ENCODE measurements at regions not wholly inside any gene's neighbourhood (a gene's known extent, or its start where the extent isn't known, plus 50 kb on each side); places are given as distances from the start of the nearest gene placed in this dataset.

DNA sequence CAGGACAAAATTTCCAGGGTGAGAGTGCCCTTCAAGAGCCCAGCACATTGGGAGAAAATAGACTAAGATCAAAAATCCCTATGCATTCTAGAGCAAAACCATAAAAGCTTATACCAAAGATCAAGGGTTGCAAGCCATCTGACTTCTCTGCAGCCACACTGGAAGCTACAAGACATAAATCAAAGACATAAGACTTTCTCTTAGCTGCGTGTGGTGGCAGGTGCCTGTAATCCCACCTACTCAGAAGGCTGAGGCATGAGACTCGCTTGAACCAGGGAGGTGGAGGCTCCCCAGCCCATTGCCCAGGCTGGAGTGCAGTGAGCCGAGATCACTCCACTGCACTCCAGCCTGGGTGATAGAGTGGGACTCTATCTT, 91.9 kb upstream of the NXT1 start:
- Histone ChIP-seq H2AFZ (ENCODE audit: low read depth) (no peak overlapping the region), H3K4me3 (IDR thresholded peaks at IDR 0.05; ENCODE audit: insufficient read depth, low read depth, low read length) (no peak overlapping the region), H3K4me1 (ENCODE audit: low read depth, poor library complexity, severe bottlenecking) (no peaks in the 10 kb centered on the region), H3K4me2 (no peak overlapping the region), H4K20me1 (ENCODE audit: insufficient read depth) (no peaks in the 10 kb centered on the region), H3K27me3 (ENCODE audit: insufficient read depth, low read depth) (no peaks in the 10 kb centered on the region), H3K9ac (no peak overlapping the region), H3K36me3 (ENCODE audit: insufficient read depth) (no peaks in the 10 kb centered on the region), H3K27ac (no peak overlapping the region), H3K79me2 (ENCODE audit: insufficient read depth, low read depth) (no peaks in the 10 kb centered on the region)
- TF ChIP-seq, protein P1, sequence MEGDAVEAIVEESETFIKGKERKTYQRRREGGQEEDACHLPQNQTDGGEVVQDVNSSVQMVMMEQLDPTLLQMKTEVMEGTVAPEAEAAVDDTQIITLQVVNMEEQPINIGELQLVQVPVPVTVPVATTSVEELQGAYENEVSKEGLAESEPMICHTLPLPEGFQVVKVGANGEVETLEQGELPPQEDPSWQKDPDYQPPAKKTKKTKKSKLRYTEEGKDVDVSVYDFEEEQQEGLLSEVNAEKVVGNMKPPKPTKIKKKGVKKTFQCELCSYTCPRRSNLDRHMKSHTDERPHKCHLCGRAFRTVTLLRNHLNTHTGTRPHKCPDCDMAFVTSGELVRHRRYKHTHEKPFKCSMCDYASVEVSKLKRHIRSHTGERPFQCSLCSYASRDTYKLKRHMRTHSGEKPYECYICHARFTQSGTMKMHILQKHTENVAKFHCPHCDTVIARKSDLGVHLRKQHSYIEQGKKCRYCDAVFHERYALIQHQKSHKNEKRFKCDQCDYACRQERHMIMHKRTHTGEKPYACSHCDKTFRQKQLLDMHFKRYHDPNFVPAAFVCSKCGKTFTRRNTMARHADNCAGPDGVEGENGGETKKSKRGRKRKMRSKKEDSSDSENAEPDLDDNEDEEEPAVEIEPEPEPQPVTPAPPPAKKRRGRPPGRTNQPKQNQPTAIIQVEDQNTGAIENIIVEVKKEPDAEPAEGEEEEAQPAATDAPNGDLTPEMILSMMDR (conservative IDR thresholded peaks at IDR 0.05; ENCODE audit: low read depth, low read length), result no peak

DNA sequence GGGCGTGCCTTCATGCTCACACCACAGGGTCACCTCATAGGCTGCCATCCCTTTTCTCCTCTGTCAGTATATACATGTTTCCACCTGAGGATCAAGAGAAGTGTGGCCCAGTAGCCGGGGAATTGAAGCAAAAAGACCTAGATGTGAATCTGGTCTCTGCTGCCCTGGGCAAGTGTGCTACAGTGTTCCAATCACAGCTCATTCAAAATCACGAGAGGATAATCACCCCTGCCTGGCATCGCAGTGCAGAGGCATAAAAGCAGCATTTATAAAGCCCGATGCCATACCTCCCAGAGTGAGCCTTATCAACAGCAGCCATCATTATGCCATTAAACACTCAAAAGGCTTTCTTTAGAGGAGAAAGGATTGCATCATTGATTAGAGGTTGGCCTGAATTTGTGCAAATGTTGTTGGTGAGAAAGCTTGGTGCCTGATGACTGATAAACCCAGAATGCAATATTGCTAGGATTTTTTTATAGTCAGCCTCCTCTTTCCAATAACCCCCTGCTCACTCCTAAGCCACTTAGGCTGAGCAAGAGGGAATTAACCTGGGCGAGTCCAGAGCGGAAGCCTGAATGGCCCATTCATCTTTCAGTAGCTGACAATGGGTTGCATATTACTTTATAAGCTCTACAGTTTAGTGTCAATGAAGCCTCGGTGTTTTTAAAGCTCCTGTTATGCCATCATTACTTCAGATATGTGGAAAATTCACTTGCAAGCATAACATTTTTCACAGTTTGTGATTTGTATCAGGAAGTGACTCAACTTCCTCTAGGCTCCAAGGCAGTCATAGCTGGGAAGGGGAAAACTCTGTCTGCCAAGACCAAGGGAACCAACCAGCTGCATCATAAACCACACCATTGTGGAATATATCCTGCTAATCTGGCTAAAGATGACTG, 92.5 kb upstream of the NXT1 start:
- Histone ChIP-seq H2AFZ (ENCODE audit: low read depth) (no peak overlapping the region), H3K4me1 (ENCODE audit: low read depth, poor library complexity, severe bottlenecking) (no peaks in the 10 kb centered on the region), H3K27ac (no peak overlapping the region), H3K4me3 (IDR thresholded peaks at IDR 0.05; ENCODE audit: insufficient read depth, low read depth, low read length) (no peak overlapping the region), H3K9ac (no peak overlapping the region), H3K27me3 (ENCODE audit: insufficient read depth, low read depth) (no peaks in the 10 kb centered on the region), H4K20me1 (ENCODE audit: insufficient read depth) (no peaks in the 10 kb centered on the region), H3K4me2 (no peak overlapping the region), H3K79me2 (ENCODE audit: insufficient read depth, low read depth) (no peaks in the 10 kb centered on the region), H3K36me3 (ENCODE audit: insufficient read depth) (no peaks in the 10 kb centered on the region)
- TF ChIP-seq, protein P1 (conservative IDR thresholded peaks at IDR 0.05; ENCODE audit: low read depth, low read length), result no peak

DNA sequence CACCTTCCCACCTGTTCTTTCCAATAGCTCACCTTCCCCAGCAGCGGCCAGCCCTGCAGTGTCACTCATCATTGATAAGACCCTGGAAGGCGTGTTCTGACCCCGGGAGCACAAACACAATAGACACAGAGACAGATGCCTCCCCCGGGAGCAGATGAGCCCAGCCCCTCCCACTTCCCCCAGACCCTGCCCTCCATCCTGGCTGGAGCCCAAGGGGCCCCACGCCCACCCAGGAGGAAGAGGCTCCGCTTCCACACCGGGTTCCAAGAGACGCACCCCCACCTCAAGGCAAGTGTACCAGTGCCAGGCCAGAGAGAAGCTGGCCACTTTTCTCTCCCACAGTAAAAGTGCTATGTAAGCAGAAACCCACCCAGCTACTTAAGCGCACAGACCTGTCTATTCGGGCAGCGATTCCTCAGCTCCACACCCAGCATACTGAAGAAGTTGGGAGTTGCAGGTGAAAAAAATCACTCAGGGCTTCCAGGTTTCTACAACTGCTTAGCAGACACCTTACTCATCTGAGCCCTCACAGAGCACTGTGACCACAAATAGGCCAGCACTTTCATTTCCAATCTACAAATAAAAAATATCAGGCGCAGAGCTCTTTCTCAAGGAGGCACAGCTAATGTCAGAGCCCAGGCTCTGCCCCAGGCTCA, 93.4 kb upstream of the NXT1 start:
- H3K36me3 ChIP-seq (ENCODE audit: insufficient read depth), result no peaks in the 10 kb centered on the region
- H3K79me2 ChIP-seq (ENCODE audit: insufficient read depth, low read depth), result no peaks in the 10 kb centered on the region
- no peaks in the 10 kb centered on the region for H3K4me1 ChIP-seq (ENCODE audit: low read depth, poor library complexity, severe bottlenecking)
- TF ChIP-seq, protein P1 (conservative IDR thresholded peaks at IDR 0.05; ENCODE audit: low read depth, low read length), result no peak
- no peak overlapping the region for H3K4me3 ChIP-seq (IDR thresholded peaks at IDR 0.05; ENCODE audit: insufficient read depth, low read depth, low read length)
- no peaks in the 10 kb centered on the region for H3K27me3 ChIP-seq (ENCODE audit: insufficient read depth, low read depth)
- no peak overlapping the region for H3K9ac ChIP-seq
- no peak overlapping the region for H3K4me2 ChIP-seq
- H3K27ac ChIP-seq, result no peak overlapping the region
- no peak overlapping the region for H2AFZ ChIP-seq (ENCODE audit: low read depth)
- no peaks in the 10 kb centered on the region for H4K20me1 ChIP-seq (ENCODE audit: insufficient read depth)

DNA sequence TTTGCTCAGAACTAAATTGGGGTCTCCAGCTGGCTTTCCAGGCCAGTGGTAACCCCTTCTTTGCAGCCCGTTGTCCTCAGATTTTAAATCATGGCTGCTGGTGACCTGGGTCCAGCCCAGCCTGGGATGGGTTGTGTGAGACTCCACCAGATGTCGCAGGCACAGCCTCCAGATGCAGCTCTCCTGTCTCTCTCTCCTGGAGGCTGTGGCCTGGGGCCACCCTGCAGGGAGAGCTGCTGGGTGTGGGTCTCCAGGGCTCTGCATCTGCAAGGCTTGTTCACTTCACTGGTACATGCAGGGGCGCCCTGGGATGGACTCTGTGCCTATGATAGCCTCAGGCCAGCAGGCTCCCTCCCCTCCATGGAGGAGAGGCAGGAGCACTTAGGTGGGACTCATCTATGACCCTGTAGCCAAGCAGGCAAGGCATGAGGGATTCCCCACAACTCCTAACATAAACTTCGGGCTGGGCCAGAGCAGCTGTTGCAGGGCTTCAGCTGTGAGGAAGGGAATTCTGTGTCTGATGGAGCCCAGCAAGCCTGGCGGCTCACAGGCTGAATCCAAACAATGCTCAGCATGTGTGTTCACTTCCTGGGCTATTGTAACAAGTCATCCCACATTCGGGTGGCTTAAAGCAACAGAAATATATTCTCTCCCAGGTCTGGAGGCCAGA, 94.7 kb upstream of the NXT1 start:
- Histone ChIP-seq H3K79me2 (ENCODE audit: insufficient read depth, low read depth) (no peaks in the 10 kb centered on the region), H3K27ac (no peak overlapping the region), H3K27me3 (ENCODE audit: insufficient read depth, low read depth) (no peaks in the 10 kb centered on the region), H3K4me3 (IDR thresholded peaks at IDR 0.05; ENCODE audit: insufficient read depth, low read depth, low read length) (no peak overlapping the region), H3K9ac (no peak overlapping the region), H4K20me1 (ENCODE audit: insufficient read depth) (no peaks in the 10 kb centered on the region), H2AFZ (ENCODE audit: low read depth) (no peak overlapping the region), H3K36me3 (ENCODE audit: insufficient read depth) (no peaks in the 10 kb centered on the region), H3K4me1 (ENCODE audit: low read depth, poor library complexity, severe bottlenecking) (no peaks in the 10 kb centered on the region), H3K4me2 (no peak overlapping the region)
- TF ChIP-seq, protein P1 (conservative IDR thresholded peaks at IDR 0.05; ENCODE audit: low read depth, low read length), result no peak

Measured in KMS-11 (cell line).